Suppressor macrophage treated with lipopolysaccharide for 4 hours (primary cell): ENCODE measurements at regions not wholly inside any gene's neighbourhood (a gene's known extent, or its start where the extent isn't known, plus 50 kb on each side); places are given as distances from the start of the nearest gene placed in this dataset.
"Not testable (repeated sequence)": the region's sequence is repeated elsewhere in the genome, so short reads cannot be mapped to it uniquely, and the experiment has no call there.

ENCODE experiments used
- DNase-seq: peaks from one replicate; pipeline ENCODE4 v3.0.0-alpha.2; 2020

DNA sequence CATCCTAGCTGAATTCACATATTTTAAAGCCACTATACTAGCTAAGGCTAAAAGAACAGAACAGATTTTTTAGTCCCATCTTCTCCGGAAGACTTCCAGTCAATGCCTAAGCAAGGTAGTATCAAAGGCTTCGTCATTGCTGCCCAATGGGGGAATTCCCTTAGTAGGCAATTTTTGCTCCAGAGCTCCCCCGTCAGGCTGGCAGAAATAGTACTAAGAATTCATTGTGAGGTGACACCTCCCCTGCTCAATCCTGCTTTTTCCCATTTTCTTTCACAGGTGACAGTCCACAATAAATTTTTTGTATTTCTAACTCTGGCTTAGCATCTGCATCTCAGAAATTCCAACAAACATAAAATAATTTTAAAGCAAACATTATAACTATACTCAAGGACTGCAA lies 52.8 kb upstream of the SRSF6 start:
- DNase-seq, result peak; percentile 47

- DNase-seq, result not testable (repeated sequence)
These were observed 56.8 kb upstream of the SRSF6 start for GRCh38 chr20:43400882-43401281.

DNA sequence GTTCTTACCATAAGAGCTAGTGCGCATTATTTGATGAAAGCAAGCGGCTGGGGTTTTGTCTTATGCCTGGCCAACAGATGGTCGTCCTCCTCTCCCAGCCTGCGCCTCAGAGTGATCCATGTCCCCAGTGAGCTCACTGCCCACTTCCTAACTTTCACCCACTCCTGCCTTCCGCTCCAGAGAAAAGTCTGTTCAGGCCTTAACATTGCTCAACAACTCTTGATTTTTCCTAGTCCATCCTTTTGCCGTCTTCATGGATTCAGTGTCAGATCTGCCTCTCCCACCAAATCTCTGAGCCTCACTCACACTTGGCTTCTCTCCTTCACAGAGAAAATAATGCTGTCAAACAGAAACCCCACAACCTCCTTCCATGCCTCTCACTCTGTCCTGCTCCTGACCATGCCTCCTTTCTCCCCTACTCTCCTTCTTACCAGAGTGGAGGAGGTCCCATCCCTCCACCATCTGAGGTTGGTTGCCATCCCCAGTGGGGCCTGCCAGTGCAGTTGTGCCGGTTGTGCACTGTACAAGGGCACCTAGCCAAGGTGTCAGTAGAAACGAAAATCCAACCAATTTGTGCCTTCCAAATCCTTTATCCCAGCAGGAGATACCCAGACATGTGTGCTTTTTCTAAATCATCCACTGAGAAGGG lies 58.9 kb upstream of the SRSF6 start:
- DNase-seq, result no peak

DNA sequence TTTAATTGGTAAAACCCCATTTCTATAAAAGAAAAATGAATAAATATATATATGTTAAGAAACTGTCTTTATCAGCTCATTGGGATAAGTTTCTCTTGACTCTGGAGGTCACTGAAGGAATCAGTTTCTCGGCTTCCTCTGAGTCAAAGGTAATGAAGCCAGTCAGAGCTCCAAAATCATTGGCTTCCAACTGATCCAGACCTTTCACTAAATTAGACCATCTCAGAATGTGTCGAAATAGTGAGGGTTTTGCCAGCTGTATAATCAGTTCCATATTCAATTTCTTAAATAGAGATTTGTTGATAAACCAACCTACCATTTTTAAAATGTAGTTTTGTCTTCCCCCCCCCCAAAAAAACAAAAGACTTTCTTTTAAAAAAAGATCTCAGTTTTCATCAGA lies 60.5 kb upstream of the SRSF6 start:
- no peak for DNase-seq

- no peak for DNase-seq
These were observed 64.6 kb upstream of the SRSF6 start for GRCh38 chr20:43393052-43393451.

DNA sequence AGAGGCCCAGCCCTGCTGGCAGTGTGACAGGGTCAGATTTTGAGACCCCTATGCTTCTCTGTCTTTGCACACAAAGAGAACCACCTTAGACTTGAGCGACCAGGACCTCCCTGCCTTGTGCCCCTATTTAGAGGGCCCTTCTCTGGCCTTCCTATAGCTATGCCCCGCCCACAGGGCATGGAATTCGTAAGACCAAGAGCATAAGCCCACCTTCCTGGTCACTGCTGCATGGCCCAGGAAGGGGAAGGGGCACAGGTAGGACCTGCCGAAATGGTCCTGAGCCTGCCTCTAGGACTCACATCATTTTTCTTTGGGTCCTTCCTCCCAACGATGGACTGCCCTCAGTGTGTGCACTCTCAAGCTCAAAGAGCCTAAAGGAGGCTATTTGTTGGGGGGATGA lies 65.1 kb upstream of the SRSF6 start:
- no peak for DNase-seq

- DNase-seq, result no peak
These were observed 67.7 kb upstream of the SRSF6 start for GRCh38 chr20:43389839-43390626.

DNA sequence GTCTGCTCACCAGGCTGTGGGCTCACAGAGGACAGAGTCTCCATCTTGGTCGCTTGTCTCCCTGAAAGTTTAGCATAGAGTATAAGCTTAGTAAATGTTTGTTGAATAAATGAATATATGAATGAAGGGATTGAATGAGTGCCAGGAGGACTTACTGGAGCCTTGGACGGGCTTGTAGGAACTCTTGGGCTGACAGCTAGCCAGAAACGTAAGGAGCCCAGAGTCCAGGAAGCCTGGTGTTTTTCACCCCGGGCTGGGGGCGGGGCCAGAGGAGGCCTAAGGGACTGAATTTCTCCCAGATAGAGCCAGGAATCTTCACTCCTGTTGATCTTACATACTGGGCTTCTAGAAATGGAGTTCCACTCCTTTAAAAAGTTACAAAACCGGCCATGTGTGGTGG lies 68.5 kb upstream of the SRSF6 start:
- DNase-seq, result no peak

DNA sequence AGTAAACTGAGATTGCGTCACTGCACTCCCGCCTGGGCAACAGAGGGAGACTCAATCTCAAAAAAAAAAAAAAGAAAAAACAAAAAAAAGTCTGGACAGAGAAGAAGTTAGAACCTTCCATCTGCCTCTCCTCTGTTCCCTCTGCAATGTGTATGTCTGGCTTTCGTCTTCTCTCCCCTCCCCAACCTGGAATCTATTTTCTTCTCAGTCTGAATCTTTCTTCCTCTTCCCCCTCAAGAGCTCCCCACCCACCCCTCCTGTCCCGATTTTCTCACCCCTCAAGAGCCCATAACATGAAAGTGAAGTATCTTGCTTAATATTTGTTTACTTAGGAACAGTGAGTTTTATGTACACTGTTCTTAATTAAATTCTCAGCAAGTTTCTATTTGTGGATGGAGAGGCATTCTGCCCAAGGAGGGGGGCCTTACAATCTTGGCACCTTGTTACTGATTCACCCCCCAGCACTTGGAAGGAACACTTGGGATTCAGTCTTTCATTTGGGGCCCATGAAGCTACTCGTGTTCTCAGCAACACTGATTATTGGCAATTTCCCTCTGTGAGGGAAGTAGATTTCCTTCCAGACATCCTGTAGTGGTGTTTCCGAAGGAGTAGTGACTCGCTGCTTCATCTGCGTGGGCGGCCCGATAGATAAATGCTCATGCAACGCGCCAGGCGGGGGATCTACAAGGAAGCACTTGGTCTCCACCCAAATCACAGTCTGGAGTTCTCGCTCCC lies 69.3 kb upstream of the SRSF6 start:
- no peak for DNase-seq

DNA sequence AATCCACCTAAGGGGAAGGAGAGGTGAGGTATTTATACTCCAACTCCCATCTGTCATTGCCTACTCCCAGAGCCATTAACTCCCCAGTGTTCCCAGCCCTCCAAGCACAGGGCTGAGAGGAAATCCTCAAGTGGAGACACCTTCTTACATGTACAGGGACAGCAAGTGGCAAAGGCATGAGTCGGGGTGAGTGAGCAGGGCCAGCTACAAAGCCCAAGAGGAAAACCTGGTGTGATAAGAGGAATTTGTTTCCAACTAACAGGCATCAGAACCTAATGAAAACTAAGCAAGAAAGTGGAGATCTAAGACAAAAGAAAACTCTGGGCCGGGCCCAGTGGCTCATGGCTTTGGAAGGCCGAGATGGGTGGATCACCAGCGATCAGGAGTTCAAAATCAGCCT lies 70.0 kb upstream of the SRSF6 start:
- DNase-seq, result no peak

DNA sequence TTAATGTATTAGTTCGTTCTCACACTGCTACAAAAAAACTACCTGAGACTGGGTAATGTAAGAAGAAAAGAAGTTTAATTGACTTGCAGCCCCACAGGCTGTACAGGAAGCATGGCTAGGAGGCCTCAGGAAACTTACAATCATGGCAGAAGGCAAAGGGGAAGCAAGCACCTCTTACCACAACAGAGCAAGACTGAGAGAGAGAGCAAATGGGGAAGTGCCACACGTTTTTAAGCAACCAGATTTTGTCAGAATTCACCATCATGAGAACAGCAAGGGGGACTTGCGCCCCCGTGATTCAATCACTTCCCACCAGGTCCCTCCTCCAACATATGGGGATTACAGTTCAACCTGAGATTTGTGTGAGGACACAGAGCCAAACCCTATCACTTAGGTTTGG lies 70.8 kb upstream of the SRSF6 start:
- no peak for DNase-seq

DNA sequence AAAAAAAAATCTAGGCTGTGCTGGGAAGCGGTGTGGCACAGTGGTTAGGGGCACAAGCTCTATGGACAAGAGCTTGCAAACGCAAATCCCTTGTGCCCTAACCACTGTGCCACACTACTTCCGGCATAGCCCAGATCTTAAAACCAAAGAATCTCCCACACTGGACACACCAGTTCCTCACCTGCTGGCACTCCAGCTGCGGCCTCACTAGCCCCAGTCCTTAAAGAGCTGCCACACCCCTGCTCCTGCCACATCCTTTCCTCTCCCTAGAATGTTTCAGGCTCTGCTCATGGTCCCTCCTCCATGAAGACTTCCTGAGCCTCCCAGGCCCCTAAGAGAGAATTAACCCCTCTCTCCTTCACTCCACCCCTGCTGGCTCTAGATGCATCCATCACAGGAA lies 71.8 kb upstream of the SRSF6 start:
- no peak for DNase-seq

DNA sequence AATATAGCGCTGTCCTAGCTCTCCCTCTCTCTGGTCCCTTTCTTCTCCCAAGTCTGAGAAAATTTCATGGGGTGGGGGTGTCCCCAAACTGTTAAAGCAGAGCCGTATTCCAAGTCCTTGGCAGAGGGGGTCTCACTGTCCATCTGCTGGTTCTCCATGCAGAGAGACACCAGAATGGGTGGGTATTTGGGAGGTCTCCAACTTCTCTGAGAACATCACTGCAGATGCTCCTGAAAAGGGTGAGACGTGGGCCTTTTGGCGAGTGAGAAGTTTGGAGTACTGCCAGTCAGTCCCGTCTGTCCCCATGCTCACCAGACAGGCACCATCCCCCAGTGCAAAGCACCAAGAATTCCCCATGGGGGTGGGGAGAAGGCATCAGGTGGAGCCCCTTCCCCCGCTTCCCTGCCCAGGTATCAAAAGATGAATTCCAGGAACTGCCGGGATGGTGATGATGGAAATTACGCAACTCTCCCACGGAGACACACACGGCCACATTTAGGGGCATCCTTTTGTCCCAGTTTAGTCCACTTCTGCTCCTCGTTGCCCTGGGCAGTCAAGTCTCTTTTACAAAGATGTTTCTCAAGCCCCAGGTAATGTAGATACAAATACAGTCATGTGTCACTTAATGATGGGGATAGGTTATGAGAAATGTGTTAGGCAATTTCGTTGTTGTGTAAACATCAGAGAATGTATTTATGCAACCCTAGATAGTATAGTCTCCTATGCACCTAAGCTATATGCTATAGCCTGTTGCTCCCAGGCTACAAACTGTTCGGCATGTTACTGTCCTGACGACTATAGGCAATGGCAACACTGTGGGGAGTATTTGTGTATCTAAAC lies 73.4 kb upstream of the SRSF6 start:
- no peak for DNase-seq

DNA sequence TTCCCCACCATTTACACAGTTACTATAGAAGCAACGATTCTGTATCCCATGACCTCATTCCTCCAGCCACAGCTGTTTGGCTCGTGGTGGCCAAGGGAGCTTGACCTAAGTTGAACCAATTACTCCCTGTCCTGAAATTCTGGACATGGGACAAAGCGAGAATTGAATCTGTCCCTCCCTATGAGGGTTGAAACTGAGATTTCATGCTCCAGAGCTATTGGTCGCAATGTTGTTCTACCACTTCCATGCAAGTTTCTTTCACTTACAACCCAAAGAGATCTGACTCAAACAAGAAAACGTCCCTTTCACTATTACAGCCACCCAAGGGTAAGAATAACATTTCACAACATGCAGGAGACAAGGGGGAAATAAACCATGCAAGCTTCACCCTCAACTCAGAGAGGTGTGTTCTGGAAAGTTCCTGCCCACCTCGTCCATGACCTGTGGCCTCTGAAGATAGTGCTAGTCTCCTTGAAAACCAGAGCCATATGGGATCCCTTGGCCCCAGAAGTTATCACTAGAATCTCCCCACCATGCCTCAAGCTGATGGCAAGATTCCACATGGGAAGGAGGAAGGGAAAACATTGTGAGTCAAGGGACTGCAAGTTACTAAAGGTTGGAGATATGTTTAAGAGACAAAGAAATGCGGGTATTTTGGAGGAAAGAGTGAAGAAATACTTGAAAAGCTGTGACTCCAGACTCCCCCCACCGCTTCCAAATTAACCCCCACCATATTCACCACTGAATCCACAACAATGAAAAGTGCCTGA lies 74.5 kb upstream of the SRSF6 start:
- no peak for DNase-seq

- not testable (repeated sequence) for DNase-seq
These were observed 75.6 kb upstream of the SRSF6 start for GRCh38 chr20:43382135-43382534.

DNA sequence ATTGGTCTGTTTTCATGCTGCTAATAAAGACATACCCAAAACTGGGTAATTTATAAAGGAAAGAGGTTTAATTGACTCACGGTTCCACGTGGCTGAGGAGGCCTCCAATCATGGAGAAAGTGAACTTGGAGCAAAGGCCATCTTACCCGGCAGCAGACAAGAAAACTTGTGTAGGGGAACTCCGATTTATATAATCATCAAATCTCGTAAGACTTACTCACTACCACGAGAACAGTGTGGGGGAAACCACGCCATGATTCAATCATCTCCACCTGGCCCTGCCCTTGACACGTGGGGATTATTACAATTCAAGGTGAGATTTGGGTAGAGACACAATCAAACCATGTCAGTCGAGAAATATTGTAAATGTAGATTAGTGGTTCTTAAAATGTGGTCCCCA lies 76.2 kb upstream of the SRSF6 start:
- DNase-seq, result not testable (repeated sequence)

- no peak for DNase-seq
These were observed 78.3 kb upstream of the SRSF6 start for GRCh38 chr20:43379239-43379917.

GRCh38 chr20:43376831-43377230 lies 80.9 kb upstream of the SRSF6 start:
- DNase-seq, result no peak

- peak; percentile 7 for DNase-seq
These were observed 82.1 kb upstream of the SRSF6 start for GRCh38 chr20:43375591-43375990.

GRCh38 chr20:43372051-43372450 lies 85.6 kb upstream of the SRSF6 start:
- no peak for DNase-seq

- no peak for DNase-seq
These were observed 92.0 kb upstream of the SRSF6 start for GRCh38 chr20:43365691-43366090.

DNA sequence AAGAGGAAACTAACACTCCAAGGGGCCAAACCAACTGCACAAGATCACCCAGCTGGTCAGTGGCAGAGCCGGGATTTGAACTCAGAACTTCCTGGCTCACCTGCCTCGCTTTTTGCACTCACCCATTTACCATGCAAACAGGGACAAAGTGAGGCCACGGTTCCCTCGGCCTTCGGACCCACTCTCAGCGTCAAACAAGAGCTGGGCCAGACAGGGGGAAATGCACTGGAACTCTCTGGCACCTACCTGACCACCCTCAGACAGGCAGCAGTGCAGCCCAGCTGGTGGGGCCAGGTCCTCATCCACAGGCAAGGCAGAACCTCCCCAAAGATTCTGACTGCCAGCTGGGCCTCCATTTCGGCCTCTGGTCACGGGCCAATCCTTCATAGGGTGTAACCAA lies 93.7 kb upstream of the SRSF6 start:
- DNase-seq, result no peak
